A549 (cell line): ENCODE measurements at regions not wholly inside any gene's neighbourhood (a gene's known extent, or its start where the extent isn't known, plus 50 kb on each side); places are given as distances from the start of the nearest gene placed in this dataset.

Experiments
- ATAC-seq, 2 experiments: fragments of 200-7000 bp in 1 of 2; fragments of >200 bp in 1 of 2; cut with Nextera tagmentation in 1 of 2; cut with Tn5 transposase in 1 of 2; 3 replicates each; pipeline versions ENCODE4 v1.8.0 to v1.9.1; 2018 to 2020; ENCODE audit warnings: mild to moderate bottlenecking in 1 of 2, moderate library complexity in 1 of 2
- CTCF ChIA-PET: fragments of 300-600 bp; sonication (Branson Sonifier 250); formaldehyde crosslinking; extraction: SDS; loops from one replicate; lab custom pipeline; 2021; ENCODE audit warnings: antibody characterized with exemption, inconsistent platforms; lab: Yijun Ruan, JAX
- POLR2A ChIA-PET: fragments of 350-600 bp; formaldehyde crosslinking; extraction: SDS; loops from one replicate; lab custom pipeline; 2021; ENCODE audit warnings: antibody characterized with exemption, inconsistent platforms; lab: Yijun Ruan, JAX
- DNase-seq, 2 experiments: peaks; one replicate each; pipeline versions ENCODE4 v3.0.0 to v3.0.0-alpha.2; 2011 to 2016; ENCODE audit warnings: low read depth in 1 of 2, low spot score in 1 of 2
- FAIRE-seq: peaks from 2 replicates; lab custom pipeline; 2011; peaks lifted over from hg19 to GRCh38; lab: Jason Lieb, UNC
- H3K27ac ChIP-seq, 2 experiments: fragments of >200 bp; sonication (Bioruptor Twin); formaldehyde crosslinking; 3 replicates each; pipeline ENCODE4 v1.5.1; 2016 to 2017
- H3K4me1 ChIP-seq: fragments of >200 bp; sonication (Bioruptor Twin); formaldehyde crosslinking; 3 replicates; pipeline ENCODE4 v1.6.1; 2016
- H3K4me2 ChIP-seq: fragments of >200 bp; sonication (Bioruptor Twin); formaldehyde crosslinking; 3 replicates; pipeline ENCODE4 v1.6.1; 2016
- H3K4me3 ChIP-seq: fragments of >200 bp; sonication (Bioruptor Twin); formaldehyde crosslinking; 3 replicates; pipeline ENCODE4 v1.5.1; 2016
- H3K9me3 ChIP-seq: fragments of >200 bp; sonication (Bioruptor Twin); formaldehyde crosslinking; 3 replicates; pipeline ENCODE4 v1.6.1; 2016
- CBX2 ChIP-seq: fragments of 200-600 bp; sonication (generic); IDR thresholded peaks from 2 replicates; pipeline ENCODE4 v1.6.1; 2016; ENCODE audit warnings: low read depth, mild to moderate bottlenecking, borderline replicate concordance
- EP300 ChIP-seq, 2 experiments: fragments of >200 bp; sonication (Bioruptor Twin); formaldehyde crosslinking; IDR thresholded peaks; 2 replicates in 1 of 2; 3 replicates in 1 of 2; pipeline ENCODE4 v1.6.1; 2016 to 2017
- ESRRA ChIP-seq: fragments of 150-350 bp; IDR thresholded peaks from 2 replicates; pipeline ENCODE4 v1.6.1; 2014; ENCODE audit warnings: mild to moderate bottlenecking, low read length, borderline replicate concordance
- FOXS1 ChIP-seq: fragments of 250-450 bp; sonication (Bioruptor Pico); IDR thresholded peaks from 2 replicates; pipeline ENCODE4 v1.5.0; 2020; ENCODE audit warnings: mild to moderate bottlenecking, moderate library complexity
- GATA3 ChIP-seq: IDR thresholded peaks from 2 replicates; pipeline ENCODE4 v1.6.1; 2012; ENCODE audit warnings: borderline replicate concordance
- HEYL ChIP-seq: fragments of 250-450 bp; sonication (Bioruptor Pico); IDR thresholded peaks from 2 replicates; pipeline ENCODE4 v1.8.0; 2021; ENCODE audit warnings: mild to moderate bottlenecking, moderate library complexity
- HOXA7 ChIP-seq: fragments of 250-450 bp; sonication (Bioruptor Pico); IDR thresholded peaks from 2 replicates; pipeline ENCODE4 v1.5.0; 2020; ENCODE audit warnings: mild to moderate bottlenecking, moderate library complexity
- MAFK ChIP-seq: fragments of 450-650 bp; IDR thresholded peaks from 2 replicates; pipeline ENCODE4 v1.6.1; 2014; ENCODE audit not compliant: partially characterized antibody
- NFE2L2 ChIP-seq: fragments of 150-350 bp; conservative IDR thresholded peaks from 2 replicates; pipeline ENCODE4 v1.6.1; 2014; ENCODE audit warnings: low read length
- NR3C1 ChIP-seq: fragments of >200 bp; sonication (Bioruptor Twin); formaldehyde crosslinking; IDR thresholded peaks from 3 replicates; pipeline ENCODE4 v1.6.1; 2017
- POLR2A ChIP-seq: IDR thresholded peaks from 2 replicates; pipeline ENCODE4 v1.6.1; 2012; ENCODE audit warnings: mild to moderate bottlenecking, low read length
- RFX5 ChIP-seq: fragments of 450-650 bp; IDR thresholded peaks from 2 replicates; pipeline ENCODE4 v1.7.1; 2014; ENCODE audit warnings: antibody characterized with exemption, mild to moderate bottlenecking, moderate library complexity
- RNF2 ChIP-seq: fragments of 200-600 bp; sonication (generic); IDR thresholded peaks from 2 replicates; pipeline ENCODE4 v1.6.1; 2016; ENCODE audit warnings: low read depth, mild to moderate bottlenecking, antibody characterized with exemption, moderate library complexity, borderline replicate concordance
- SREBF2 ChIP-seq: fragments of 450-650 bp; IDR thresholded peaks from 2 replicates; pipeline ENCODE4 v1.6.1; 2014; ENCODE audit warnings: mild to moderate bottlenecking, moderate library complexity
- TFCP2L1 ChIP-seq: fragments of 250-450 bp; sonication (Bioruptor Pico); IDR thresholded peaks from 2 replicates; pipeline ENCODE4 v1.5.0; 2021; ENCODE audit warnings: mild to moderate bottlenecking
- TP53 ChIP-seq: fragments of 250-450 bp; sonication (Bioruptor Pico); IDR thresholded peaks from 2 replicates; pipeline ENCODE4 v1.5.0; 2021; ENCODE audit warnings: mild to moderate bottlenecking, moderate library complexity
- ZNF302 ChIP-seq: fragments of 250-450 bp; sonication (Bioruptor Pico); IDR thresholded peaks from 2 replicates; pipeline ENCODE4 v1.9.0; 2021; ENCODE audit warnings: inconsistent platforms, mild to moderate bottlenecking, moderate library complexity
- WGBS: methylation state at CpG from one replicate; pipeline ENCODE4 v1.1.6; 2017; ENCODE audit errors: missing lambda C conversion rate; 5-methylcytosine and 5-hydroxymethylcytosine counted together
- TF ChIP-seq, protein P1 (sequence below): fragments of >200 bp; sonication (Bioruptor Twin); formaldehyde crosslinking; IDR thresholded peaks from 3 replicates; pipeline ENCODE4 v1.5.1; 2016
- TF ChIP-seq, protein P2 (sequence below): fragments of >200 bp; sonication (Bioruptor Twin); formaldehyde crosslinking; IDR thresholded peaks from 2 replicates; pipeline ENCODE4 v1.6.1; 2016
- TF ChIP-seq, protein P3 (sequence below): fragments of 250-450 bp; sonication (Bioruptor Pico); IDR thresholded peaks from 2 replicates; pipeline ENCODE4 v1.5.0; 2020; ENCODE audit warnings: low read depth, mild to moderate bottlenecking, moderate library complexity
- TF ChIP-seq, protein P4 (sequence below): fragments of >200 bp; sonication (Bioruptor Twin); formaldehyde crosslinking; IDR thresholded peaks from 3 replicates; pipeline ENCODE4 v1.6.1; 2016

DNA sequence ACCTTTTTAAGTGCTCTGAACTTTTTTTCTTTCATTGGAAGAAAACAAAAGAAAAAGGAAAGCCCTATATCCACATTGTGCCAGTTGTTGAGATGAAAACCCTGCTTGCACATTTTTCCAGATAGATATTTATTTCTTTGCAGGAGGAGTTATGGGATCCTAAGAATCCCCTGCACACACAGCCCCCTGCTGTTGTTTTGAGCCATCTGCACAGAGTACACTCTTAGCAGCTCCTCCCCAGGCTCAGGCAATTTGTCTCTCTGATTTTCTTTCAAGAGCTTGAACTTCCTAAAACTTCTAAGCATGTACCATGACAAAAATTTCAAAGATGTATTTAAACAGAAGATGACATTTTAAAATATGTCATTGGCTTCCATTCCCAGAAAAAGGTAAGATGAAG is 436.9 kb downstream of the METTL4 start (continued):
- TF ChIP-seq NFE2L2 (no peak), RFX5 (no peak), MAFK (no peak), ESRRA (no peak), HEYL (CRISPR knock-in tag) (no peak)
- TF ChIP-seq, all 56 proteins: peak for 0

DNA sequence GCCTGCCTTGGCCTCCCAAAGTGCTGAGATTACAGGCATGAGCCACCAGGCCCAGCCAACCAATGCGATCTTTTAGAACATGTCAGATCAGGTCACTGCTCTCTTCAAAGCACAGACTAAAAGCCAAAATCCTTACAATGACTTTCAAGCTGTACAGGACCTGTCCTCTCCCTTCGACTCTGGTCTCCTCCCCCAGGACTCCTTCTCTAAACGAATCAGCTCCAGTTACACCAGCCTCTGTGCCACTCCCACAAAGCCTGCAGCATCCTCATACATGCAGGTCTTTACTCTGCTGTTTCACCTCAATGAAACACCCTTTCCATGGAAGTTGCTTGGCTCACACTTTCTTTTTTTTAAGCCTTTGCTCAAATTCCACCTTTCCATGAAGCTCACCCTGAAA is 436.0 kb downstream of the METTL4 start:
- FAIRE-seq (no peak), ATAC-seq (no peak), DNase-seq (no peak)
- TF ChIP-seq, protein P1, sequence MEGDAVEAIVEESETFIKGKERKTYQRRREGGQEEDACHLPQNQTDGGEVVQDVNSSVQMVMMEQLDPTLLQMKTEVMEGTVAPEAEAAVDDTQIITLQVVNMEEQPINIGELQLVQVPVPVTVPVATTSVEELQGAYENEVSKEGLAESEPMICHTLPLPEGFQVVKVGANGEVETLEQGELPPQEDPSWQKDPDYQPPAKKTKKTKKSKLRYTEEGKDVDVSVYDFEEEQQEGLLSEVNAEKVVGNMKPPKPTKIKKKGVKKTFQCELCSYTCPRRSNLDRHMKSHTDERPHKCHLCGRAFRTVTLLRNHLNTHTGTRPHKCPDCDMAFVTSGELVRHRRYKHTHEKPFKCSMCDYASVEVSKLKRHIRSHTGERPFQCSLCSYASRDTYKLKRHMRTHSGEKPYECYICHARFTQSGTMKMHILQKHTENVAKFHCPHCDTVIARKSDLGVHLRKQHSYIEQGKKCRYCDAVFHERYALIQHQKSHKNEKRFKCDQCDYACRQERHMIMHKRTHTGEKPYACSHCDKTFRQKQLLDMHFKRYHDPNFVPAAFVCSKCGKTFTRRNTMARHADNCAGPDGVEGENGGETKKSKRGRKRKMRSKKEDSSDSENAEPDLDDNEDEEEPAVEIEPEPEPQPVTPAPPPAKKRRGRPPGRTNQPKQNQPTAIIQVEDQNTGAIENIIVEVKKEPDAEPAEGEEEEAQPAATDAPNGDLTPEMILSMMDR, result no peak
- TF ChIP-seq ZNF302 (CRISPR knock-in tag), result no peak
- no peak for TF ChIP-seq SREBF2
- TF ChIP-seq, protein P2, sequence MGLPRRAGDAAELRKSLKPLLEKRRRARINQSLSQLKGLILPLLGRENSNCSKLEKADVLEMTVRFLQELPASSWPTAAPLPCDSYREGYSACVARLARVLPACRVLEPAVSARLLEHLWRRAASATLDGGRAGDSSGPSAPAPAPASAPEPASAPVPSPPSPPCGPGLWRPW, result no peak
- no peak for TF ChIP-seq HOXA7 (CRISPR knock-in tag)
- no peak for TF ChIP-seq RNF2
- no peak for TF ChIP-seq TP53 (CRISPR knock-in tag)
- no peak for TF ChIP-seq NR3C1
- TF ChIP-seq GATA3, result no peak
- no peak for TF ChIP-seq CBX2
- no peak for TF ChIP-seq POLR2A
- H3K4me2 ChIP-seq, result no peak overlapping the region
- ChIA-PET POLR2A (no interaction called here), CTCF (interaction anchor here (1.0 kb wide), 1 partner anchor 408 kb away, joined by 4 read pairs; no protein-coding TSS in a partner anchor)
- H3K27ac ChIP-seq, result no peak overlapping the region
- no peak overlapping the region for H3K4me3 ChIP-seq
- 25% methylated on average over 3 of the region's 3 CpGs for WGBS
- no peaks in the 10 kb centered on the region for H3K9me3 ChIP-seq
- no peaks in the 10 kb centered on the region for H3K4me1 ChIP-seq

GRCh38 chr18:2138552-2138951 is 432.8 kb downstream of the METTL4 start:
- no peak for TF ChIP-seq TFCP2L1 (CRISPR knock-in tag)
- TF ChIP-seq, protein P3, sequence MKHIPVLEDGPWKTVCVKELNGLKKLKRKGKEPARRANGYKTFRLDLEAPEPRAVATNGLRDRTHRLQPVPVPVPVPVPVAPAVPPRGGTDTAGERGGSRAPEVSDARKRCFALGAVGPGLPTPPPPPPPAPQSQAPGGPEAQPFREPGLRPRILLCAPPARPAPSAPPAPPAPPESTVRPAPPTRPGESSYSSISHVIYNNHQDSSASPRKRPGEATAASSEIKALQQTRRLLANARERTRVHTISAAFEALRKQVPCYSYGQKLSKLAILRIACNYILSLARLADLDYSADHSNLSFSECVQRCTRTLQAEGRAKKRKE (CRISPR knock-in tag), result no peak
- TF ChIP-seq, protein P4, sequence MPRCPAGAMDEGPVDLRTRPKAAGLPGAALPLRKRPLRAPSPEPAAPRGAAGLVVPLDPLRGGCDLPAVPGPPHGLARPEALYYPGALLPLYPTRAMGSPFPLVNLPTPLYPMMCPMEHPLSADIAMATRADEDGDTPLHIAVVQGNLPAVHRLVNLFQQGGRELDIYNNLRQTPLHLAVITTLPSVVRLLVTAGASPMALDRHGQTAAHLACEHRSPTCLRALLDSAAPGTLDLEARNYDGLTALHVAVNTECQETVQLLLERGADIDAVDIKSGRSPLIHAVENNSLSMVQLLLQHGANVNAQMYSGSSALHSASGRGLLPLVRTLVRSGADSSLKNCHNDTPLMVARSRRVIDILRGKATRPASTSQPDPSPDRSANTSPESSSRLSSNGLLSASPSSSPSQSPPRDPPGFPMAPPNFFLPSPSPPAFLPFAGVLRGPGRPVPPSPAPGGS, result no peak
- TF ChIP-seq MAFK, result no peak
- no peak for TF ChIP-seq FOXS1 (CRISPR knock-in tag)
- TF ChIP-seq POLR2A, result no peak
- no peak for TF ChIP-seq EP300 (IDR thresholded peaks at IDR 0.05)
- ChIA-PET CTCF (no interaction called here), POLR2A (no interaction called here)
- no peak overlapping the region for H3K27ac ChIP-seq
- no peaks in the 10 kb centered on the region for H3K4me1 ChIP-seq
- ATAC-seq (no peak), DNase-seq (no peak), FAIRE-seq (no peak)
- H3K4me3 ChIP-seq, result no peak overlapping the region
- no peak overlapping the region for H3K4me2 ChIP-seq
- H3K9me3 ChIP-seq, result no peaks in the 10 kb centered on the region
- WGBS, result 65% methylated on average over 3 of the region's 3 CpGs
